Breast epithelium (tissue), 3 donors: ENCODE measurements at regions not wholly inside any gene's neighbourhood (a gene's known extent, or its start where the extent isn't known, plus 50 kb on each side); places are given as distances from the start of the nearest gene placed in this dataset.

Experiments used
- CTCF ChIP-seq, 3 donors: fragments of 450-650 bp; IDR thresholded peaks; one replicate each; pipeline ENCODE4 v1.5.1; 2016 to 2017; ENCODE audit warnings: antibody characterized with exemption in 3 of 3, mild to moderate bottlenecking in 3 of 3, moderate library complexity in 3 of 3
- POLR2A ChIP-seq: fragments of 450-650 bp; IDR thresholded peaks from one replicate; pipeline ENCODE4 v1.6.1; 2016; ENCODE audit warnings: antibody characterized with exemption, mild to moderate bottlenecking, moderate library complexity
- POLR2AphosphoS5 ChIP-seq, 3 donors: sonication (generic); formaldehyde crosslinking; IDR thresholded peaks; one replicate each; pipeline ENCODE4 v1.6.1; 2017; ENCODE audit warnings: antibody characterized with exemption in 3 of 3

DNA sequence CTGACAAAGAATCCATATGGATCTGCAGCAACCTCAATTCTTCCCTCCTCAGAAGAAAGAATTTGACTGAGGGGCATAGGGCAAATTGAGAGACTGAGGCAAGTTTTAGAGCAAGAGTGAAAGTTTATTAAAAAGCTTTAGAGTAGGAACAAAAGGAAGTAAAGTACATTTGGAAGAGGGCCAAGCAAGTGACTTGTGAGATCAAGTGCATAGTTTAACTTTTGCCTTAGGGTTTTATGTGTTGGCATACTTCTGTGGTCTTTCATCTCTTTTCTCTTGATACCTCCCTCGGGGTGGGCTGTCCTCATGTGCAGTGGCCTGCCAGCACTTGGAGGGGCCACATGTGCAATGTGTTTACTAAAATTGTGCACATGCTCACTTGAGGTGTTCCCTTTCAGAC, 98.0 kb upstream of the MAGEB16 start:
- TF ChIP-seq CTCF (IDR thresholded peaks at IDR 0.05): no peak
- no peak for TF ChIP-seq POLR2A
- no peak for TF ChIP-seq POLR2AphosphoS5 (IDR thresholded peaks at IDR 0.05)
